ENCODE measurements at regions not wholly inside any gene's neighbourhood (a gene's known extent, or its start where the extent isn't known, plus 50 kb on each side); places are given as distances from the start of the nearest gene placed in this dataset.

DNA sequence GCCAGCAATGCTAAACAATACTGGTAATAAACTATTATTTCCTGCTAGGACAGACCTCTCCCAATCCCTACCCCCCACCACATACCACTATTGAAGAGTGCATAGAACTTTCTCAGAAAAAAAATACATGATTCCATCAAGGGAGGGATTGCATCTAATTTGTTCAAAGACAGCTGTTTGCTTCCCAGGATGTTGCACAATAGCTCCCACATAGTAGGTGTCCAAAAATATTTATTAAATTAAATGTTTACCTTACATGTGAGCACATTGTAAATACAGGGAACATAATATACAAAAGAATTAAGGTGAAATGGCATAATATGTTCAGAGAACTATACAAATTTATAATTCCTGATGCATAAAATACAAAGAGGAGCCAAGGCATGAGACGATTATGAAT is 1111.8 kb upstream of the LCORL start:
- Histone ChIP-seq H3K9me3 (replicated peaks; ENCODE audit: control insufficient read depth, insufficient read depth, low read length) (no peaks in the 10 kb centered on the region), H2AFZ (ENCODE audit: low read depth, low read length) (no peak overlapping the region), H3K9me1 (replicated peaks; ENCODE audit: control insufficient read depth, extremely low read depth, insufficient read depth, low read length) (no peaks in the 10 kb centered on the region), H3K27me3 (ENCODE audit: control insufficient read depth in 2 of 2, insufficient read depth in 2 of 2, low read length in 2 of 2) (no peaks in the 10 kb centered on the region), H3K36me3 (ENCODE audit: control insufficient read depth in 2 of 2, extremely low read depth in 1 of 2, insufficient read depth in 2 of 2, low read length in 2 of 2) (no peaks in the 10 kb centered on the region), H3K4me1 (ENCODE audit: control insufficient read depth, extremely low read depth, insufficient read depth, low read length) (no peaks in the 10 kb centered on the region), H4K20me1 (replicated peaks; ENCODE audit: control insufficient read depth, extremely low read depth, insufficient read depth, low read length) (no peaks in the 10 kb centered on the region), H3K27ac (ENCODE audit: insufficient read depth, low read depth, low read length) (no peak overlapping the region), H3K79me2 (ENCODE audit: control insufficient read depth, insufficient read depth, low read length) (no peaks in the 10 kb centered on the region), H3K9ac (replicated peaks; ENCODE audit: extremely low read depth, insufficient read depth, low read length) (no peak overlapping the region), H3K4me3 (replicated peaks in 1 of 3; ENCODE audit: insufficient read depth in 1 of 3, low read depth in 1 of 3, low read length in 3 of 3) (no peak overlapping the region), H3K4me2 (ENCODE audit: insufficient read depth, low read length) (no peak overlapping the region)
- ChIA-PET CTCF (no interaction called here), POLR2A (no interaction called here)
- intact Hi-C loops (cut with micrococcal nuclease) = no loop called here
- no TSS peak for BruUV-seq (replicated peaks)
- TF ChIP-seq, protein P1, sequence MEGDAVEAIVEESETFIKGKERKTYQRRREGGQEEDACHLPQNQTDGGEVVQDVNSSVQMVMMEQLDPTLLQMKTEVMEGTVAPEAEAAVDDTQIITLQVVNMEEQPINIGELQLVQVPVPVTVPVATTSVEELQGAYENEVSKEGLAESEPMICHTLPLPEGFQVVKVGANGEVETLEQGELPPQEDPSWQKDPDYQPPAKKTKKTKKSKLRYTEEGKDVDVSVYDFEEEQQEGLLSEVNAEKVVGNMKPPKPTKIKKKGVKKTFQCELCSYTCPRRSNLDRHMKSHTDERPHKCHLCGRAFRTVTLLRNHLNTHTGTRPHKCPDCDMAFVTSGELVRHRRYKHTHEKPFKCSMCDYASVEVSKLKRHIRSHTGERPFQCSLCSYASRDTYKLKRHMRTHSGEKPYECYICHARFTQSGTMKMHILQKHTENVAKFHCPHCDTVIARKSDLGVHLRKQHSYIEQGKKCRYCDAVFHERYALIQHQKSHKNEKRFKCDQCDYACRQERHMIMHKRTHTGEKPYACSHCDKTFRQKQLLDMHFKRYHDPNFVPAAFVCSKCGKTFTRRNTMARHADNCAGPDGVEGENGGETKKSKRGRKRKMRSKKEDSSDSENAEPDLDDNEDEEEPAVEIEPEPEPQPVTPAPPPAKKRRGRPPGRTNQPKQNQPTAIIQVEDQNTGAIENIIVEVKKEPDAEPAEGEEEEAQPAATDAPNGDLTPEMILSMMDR (IDR thresholded peaks at IDR 0.05; ENCODE audit: extremely low read depth in 1 of 2, insufficient read depth in 1 of 2, low read depth in 1 of 2, low read length in 2 of 2) = no peak
- FAIRE-seq (no peak), DNase-seq (ENCODE audit: low read depth, low spot score) (no peak)
- dilution Hi-C loops (cut with MboI; ENCODE audit: extremely low pct_ligation_motif_present, low sequenced_read_pairs) = no loop called here

- H3K4me1 ChIP-seq (ENCODE audit: control insufficient read depth, extremely low read depth, insufficient read depth, low read length) = no peaks in the 10 kb centered on the region
- H3K27me3 ChIP-seq (ENCODE audit: control insufficient read depth in 2 of 2, insufficient read depth in 2 of 2, low read length in 2 of 2) = no peaks in the 10 kb centered on the region
- H3K79me2 ChIP-seq (ENCODE audit: control insufficient read depth, insufficient read depth, low read length) = no peaks in the 10 kb centered on the region
- no peak overlapping the region for H3K4me2 ChIP-seq (ENCODE audit: insufficient read depth, low read length)
- TF ChIP-seq POLR2AphosphoS5 (IDR thresholded peaks at IDR 0.05; ENCODE audit: insufficient read depth, low read depth, low read length) = no peak
- no peak for TF ChIP-seq EZH2 (IDR thresholded peaks at IDR 0.05; ENCODE audit: borderline replicate concordance, low read depth, low read length, severe bottlenecking)
- TF ChIP-seq MYC (IDR thresholded peaks at IDR 0.05; ENCODE audit: low read depth, low read length) = no peak
- H3K9ac ChIP-seq (replicated peaks; ENCODE audit: extremely low read depth, insufficient read depth, low read length) = no peak overlapping the region
- H3K36me3 ChIP-seq (ENCODE audit: control insufficient read depth in 2 of 2, extremely low read depth in 1 of 2, insufficient read depth in 2 of 2, low read length in 2 of 2) = no peaks in the 10 kb centered on the region
- no peak overlapping the region for H2AFZ ChIP-seq (ENCODE audit: low read depth, low read length)
- DNase-seq (ENCODE audit: low read depth, low spot score) = no peak
- no peak overlapping the region for H3K27ac ChIP-seq (ENCODE audit: insufficient read depth, low read depth, low read length)
- H3K4me3 ChIP-seq (replicated peaks in 1 of 3; ENCODE audit: insufficient read depth in 1 of 3, low read depth in 1 of 3, low read length in 3 of 3) = no peak overlapping the region
- POLR2A ChIA-PET = no interaction called here
- H3K9me3 ChIP-seq (replicated peaks; ENCODE audit: control insufficient read depth, insufficient read depth, low read length) = no peaks in the 10 kb centered on the region
- intact Hi-C loops (cut with micrococcal nuclease) (no loop called here), dilution Hi-C loops (cut with MboI; ENCODE audit: extremely low pct_ligation_motif_present, low sequenced_read_pairs) (no loop called here)
- CTCF ChIA-PET = no interaction called here
- H4K20me1 ChIP-seq (replicated peaks; ENCODE audit: control insufficient read depth, extremely low read depth, insufficient read depth, low read length) = no peaks in the 10 kb centered on the region
- no peaks in the 10 kb centered on the region for H3K9me1 ChIP-seq (replicated peaks; ENCODE audit: control insufficient read depth, extremely low read depth, insufficient read depth, low read length)
- no TSS peak for BruUV-seq (replicated peaks)
- no peak for FAIRE-seq
These were observed 1109.3 kb upstream of the LCORL start for GRCh38 chr4:19130866-19131265.

Measured in endothelial cell of umbilical vein (primary cell).